HG02981 (cell line): ENCODE measurements at regions not wholly inside any gene's neighbourhood (a gene's known extent, or its start where the extent isn't known, plus 50 kb on each side); places are given as distances from the start of the nearest gene placed in this dataset.
"Not testable (repeated sequence)": the region's sequence is repeated elsewhere in the genome, so short reads cannot be mapped to it uniquely, and the experiment has no call there.

Experiments
- ATAC-seq: cut with Tn5 transposase; IDR thresholded peaks from one replicate; pipeline ENCODE4 v1.9.1; 2021; ENCODE audit warnings: mild to moderate bottlenecking, moderate library complexity; ENCODE audit not compliant: unreplicated experiment

- ATAC-seq = no peak
These were observed 111.5 kb upstream of the KCNG1 start for GRCh38 chr20:51134405-51134804.

- ATAC-seq = no peak
These were observed 109.4 kb upstream of the KCNG1 start for GRCh38 chr20:51132279-51132678.

- ATAC-seq = no peak
These were observed 108.9 kb upstream of the KCNG1 start for GRCh38 chr20:51131811-51132210.

- ATAC-seq = no peak
These were observed 106.4 kb upstream of the KCNG1 start for GRCh38 chr20:51129147-51129776.

- ATAC-seq = no peak
These were observed 105.3 kb upstream of the KCNG1 start for GRCh38 chr20:51128198-51128597.

- no peak for ATAC-seq
These were observed 104.8 kb upstream of the KCNG1 start for GRCh38 chr20:51127713-51128112.

- no peak for ATAC-seq
These were observed 103.4 kb upstream of the KCNG1 start for GRCh38 chr20:51126337-51126736.

GRCh38 chr20:51125780-51126179 is 102.9 kb upstream of the KCNG1 start:
- no peak for ATAC-seq

GRCh38 chr20:51125105-51125504 is 102.2 kb upstream of the KCNG1 start:
- ATAC-seq = no peak

- not testable (repeated sequence) for ATAC-seq
These were observed 101.0 kb upstream of the KCNG1 start for GRCh38 chr20:51123887-51124286.

- ATAC-seq = no peak
These were observed 100.2 kb upstream of the KCNG1 start for GRCh38 chr20:51122931-51123658.

- no peak for ATAC-seq
These were observed 99.0 kb upstream of the KCNG1 start for GRCh38 chr20:51121901-51122412.

- no peak for ATAC-seq
These were observed 98.4 kb upstream of the KCNG1 start for GRCh38 chr20:51121272-51121671.

- ATAC-seq = no peak
These were observed 98.0 kb upstream of the KCNG1 start for GRCh38 chr20:51120868-51121267.

GRCh38 chr20:51120438-51120837 is 97.5 kb upstream of the KCNG1 start:
- ATAC-seq = no peak

- ATAC-seq = no peak
These were observed 97.0 kb upstream of the KCNG1 start for GRCh38 chr20:51119914-51120313.

- no peak for ATAC-seq
These were observed 96.1 kb upstream of the KCNG1 start for GRCh38 chr20:51118985-51119527.

GRCh38 chr20:51118216-51118615 is 95.3 kb upstream of the KCNG1 start:
- no peak for ATAC-seq

GRCh38 chr20:51116765-51117686 is 94.1 kb upstream of the KCNG1 start:
- ATAC-seq = no peak

- ATAC-seq = no peak
These were observed 88.4 kb upstream of the KCNG1 start for GRCh38 chr20:51111290-51111689.
